ENCODE measurements at regions not wholly inside any gene's neighbourhood (a gene's known extent, or its start where the extent isn't known, plus 50 kb on each side); places are given as distances from the start of the nearest gene placed in this dataset.

GRCh38 chr9:87824886-87825285 lies 57.8 kb upstream of the SPATA31E1 start:
- Histone ChIP-seq H3K27me3 (ENCODE audit: insufficient read depth, low read depth) (no peaks in the 10 kb centered on the region), H2AFZ (ENCODE audit: low read depth) (no peak overlapping the region), H3K9ac (no peak overlapping the region), H3K79me2 (ENCODE audit: insufficient read depth, low read depth) (no peaks in the 10 kb centered on the region), H3K4me2 (no peak overlapping the region), H3K36me3 (ENCODE audit: insufficient read depth) (no peaks in the 10 kb centered on the region), H3K4me1 (ENCODE audit: low read depth, poor library complexity, severe bottlenecking) (no peaks in the 10 kb centered on the region), H3K4me3 (IDR thresholded peaks at IDR 0.05; ENCODE audit: insufficient read depth, low read depth, low read length) (no peak overlapping the region), H3K27ac (no peak overlapping the region), H4K20me1 (ENCODE audit: insufficient read depth) (no peaks in the 10 kb centered on the region)
- TF ChIP-seq CTCF (conservative IDR thresholded peaks at IDR 0.05; ENCODE audit: low read depth, low read length), result no peak

- Histone ChIP-seq H3K4me2 (no peak overlapping the region), H3K27me3 (ENCODE audit: insufficient read depth, low read depth) (no peaks in the 10 kb centered on the region), H3K9ac (no peak overlapping the region), H3K4me1 (ENCODE audit: low read depth, poor library complexity, severe bottlenecking) (no peaks in the 10 kb centered on the region), H3K27ac (no peak overlapping the region), H3K4me3 (IDR thresholded peaks at IDR 0.05; ENCODE audit: insufficient read depth, low read depth, low read length) (no peak overlapping the region), H3K79me2 (ENCODE audit: insufficient read depth, low read depth) (no peaks in the 10 kb centered on the region), H2AFZ (ENCODE audit: low read depth) (no peak overlapping the region), H3K36me3 (ENCODE audit: insufficient read depth) (no peaks in the 10 kb centered on the region), H4K20me1 (ENCODE audit: insufficient read depth) (no peaks in the 10 kb centered on the region)
- no peak for TF ChIP-seq CTCF (conservative IDR thresholded peaks at IDR 0.05; ENCODE audit: low read depth, low read length)
These were observed 56.3 kb upstream of the SPATA31E1 start for GRCh38 chr9:87826331-87826730.

GRCh38 chr9:87827341-87827740 lies 55.3 kb upstream of the SPATA31E1 start:
- no peaks in the 10 kb centered on the region for H3K36me3 ChIP-seq (ENCODE audit: insufficient read depth)
- H3K79me2 ChIP-seq (ENCODE audit: insufficient read depth, low read depth), result no peaks in the 10 kb centered on the region
- H4K20me1 ChIP-seq (ENCODE audit: insufficient read depth), result no peaks in the 10 kb centered on the region
- H3K4me3 ChIP-seq (IDR thresholded peaks at IDR 0.05; ENCODE audit: insufficient read depth, low read depth, low read length), result no peak overlapping the region
- TF ChIP-seq CTCF (conservative IDR thresholded peaks at IDR 0.05; ENCODE audit: low read depth, low read length), result no peak
- H3K27ac ChIP-seq, result no peak overlapping the region
- H3K9ac ChIP-seq, result no peak overlapping the region
- no peak overlapping the region for H2AFZ ChIP-seq (ENCODE audit: low read depth)
- H3K4me1 ChIP-seq (ENCODE audit: low read depth, poor library complexity, severe bottlenecking), result no peaks in the 10 kb centered on the region
- H3K4me2 ChIP-seq, result no peak overlapping the region
- H3K27me3 ChIP-seq (ENCODE audit: insufficient read depth, low read depth), result no peaks in the 10 kb centered on the region

GRCh38 chr9:87829756-87830155 lies 52.9 kb upstream of the SPATA31E1 start:
- no peak overlapping the region for H3K4me2 ChIP-seq
- H4K20me1 ChIP-seq (ENCODE audit: insufficient read depth), result no peaks in the 10 kb centered on the region
- no peak overlapping the region for H3K27ac ChIP-seq
- no peaks in the 10 kb centered on the region for H3K79me2 ChIP-seq (ENCODE audit: insufficient read depth, low read depth)
- H3K27me3 ChIP-seq (ENCODE audit: insufficient read depth, low read depth), result no peaks in the 10 kb centered on the region
- H3K36me3 ChIP-seq (ENCODE audit: insufficient read depth), result no peaks in the 10 kb centered on the region
- no peak overlapping the region for H3K9ac ChIP-seq
- TF ChIP-seq CTCF (conservative IDR thresholded peaks at IDR 0.05; ENCODE audit: low read depth, low read length), result no peak
- no peak overlapping the region for H2AFZ ChIP-seq (ENCODE audit: low read depth)
- no peaks in the 10 kb centered on the region for H3K4me1 ChIP-seq (ENCODE audit: low read depth, poor library complexity, severe bottlenecking)
- no peak overlapping the region for H3K4me3 ChIP-seq (IDR thresholded peaks at IDR 0.05; ENCODE audit: insufficient read depth, low read depth, low read length)

GRCh38 chr9:87830446-87830845 lies 52.2 kb upstream of the SPATA31E1 start:
- Histone ChIP-seq H2AFZ (ENCODE audit: low read depth) (no peak overlapping the region), H3K27me3 (ENCODE audit: insufficient read depth, low read depth) (no peaks in the 10 kb centered on the region), H4K20me1 (ENCODE audit: insufficient read depth) (no peaks in the 10 kb centered on the region), H3K4me3 (IDR thresholded peaks at IDR 0.05; ENCODE audit: insufficient read depth, low read depth, low read length) (no peak overlapping the region), H3K36me3 (ENCODE audit: insufficient read depth) (no peaks in the 10 kb centered on the region), H3K4me1 (ENCODE audit: low read depth, poor library complexity, severe bottlenecking) (no peaks in the 10 kb centered on the region), H3K79me2 (ENCODE audit: insufficient read depth, low read depth) (no peaks in the 10 kb centered on the region), H3K27ac (no peak overlapping the region), H3K4me2 (no peak overlapping the region), H3K9ac (no peak overlapping the region)
- no peak for TF ChIP-seq CTCF (conservative IDR thresholded peaks at IDR 0.05; ENCODE audit: low read depth, low read length)

Measured in KMS-11 (cell line).